Mucosa of descending colon (tissue), 3 donors: ENCODE measurements at regions not wholly inside any gene's neighbourhood (a gene's known extent, or its start where the extent isn't known, plus 50 kb on each side); places are given as distances from the start of the nearest gene placed in this dataset.

ENCODE experiments used
- ATAC-seq: fragments of 200-7000 bp; cut with Tn5 transposase; one replicate; pipeline ENCODE4 v1.9.1; 2020; ENCODE audit warnings: mild to moderate bottlenecking, moderate library complexity
- DNase-seq, 3 donors: peaks; one replicate each; pipeline ENCODE4 v3.0.0-alpha.2; 2020
- H3K36me3 ChIP-seq: fragments of 200-600 bp; one replicate; pipeline ENCODE4 v1.8.0; 2021; ENCODE audit warnings: low read depth, mild to moderate bottlenecking
- H3K4me1 ChIP-seq: fragments of 200-600 bp; one replicate; pipeline ENCODE4 v1.8.0; 2021; ENCODE audit warnings: low read depth, mild to moderate bottlenecking
- H3K4me3 ChIP-seq: fragments of 200-600 bp; one replicate; pipeline ENCODE4 v1.8.0; 2021; ENCODE audit warnings: mild to moderate bottlenecking
- H3K9me3 ChIP-seq: fragments of 200-600 bp; one replicate; pipeline ENCODE4 v1.8.0; 2021; ENCODE audit warnings: mild to moderate bottlenecking
- CTCF ChIP-seq: fragments of 200-600 bp; IDR thresholded peaks from one replicate; pipeline ENCODE4 v1.8.0; 2022; ENCODE audit warnings: antibody characterized with exemption, mild to moderate bottlenecking
- intact Hi-C, 2 donors: fragments of 100-400 bp; cut with DNase I in 1 of 2; cut with micrococcal nuclease in 1 of 2; formaldehyde crosslinking; loops; one replicate each; pipeline versions ENCODE4 v1.11.0 to v1.11.1; 2022; cut with DNase I, micrococcal nuclease
- donor health status: DM: no; HTN: no; CAD: no; lungs with moderate emphysema.
- donor health status: DM: no; HTN: no; CAD: no.
- donor health status: DM: no; HTN: yes; CAD: no.

- Histone ChIP-seq H3K4me1 (no peaks in the 10 kb centered on the region), H3K9me3 (peaks cover 26% of the 10 kb centered on the region), H3K36me3 (no peaks in the 10 kb centered on the region), H3K4me3 (no peak overlapping the region)
- TF ChIP-seq CTCF, result no peak
- DNase-seq (no peak), ATAC-seq (no peak)
- intact Hi-C loops, result no loop called here
Measured at GRCh38 chr4:43242606-43243005, 350.1 kb downstream of the GRXCR1 start.

GRCh38 chr4:43243433-43244116 is 351.1 kb downstream of the GRXCR1 start:
- ATAC-seq (no peak), DNase-seq (no peak)
- Histone ChIP-seq H3K4me1 (no peaks in the 10 kb centered on the region), H3K36me3 (no peaks in the 10 kb centered on the region), H3K9me3 (peaks cover 23% of the 10 kb centered on the region), H3K4me3 (no peak overlapping the region)
- intact Hi-C loops, result no loop called here
- TF ChIP-seq CTCF, result no peak

- H3K4me3 ChIP-seq, result no peak overlapping the region
- H3K36me3 ChIP-seq, result no peaks in the 10 kb centered on the region
- TF ChIP-seq CTCF, result no peak
- no peak for DNase-seq
- peaks cover 23% of the 10 kb centered on the region for H3K9me3 ChIP-seq
- intact Hi-C loops, result no loop called here
- no peak for ATAC-seq
- no peaks in the 10 kb centered on the region for H3K4me1 ChIP-seq
Measured at GRCh38 chr4:43244688-43245382, 352.3 kb downstream of the GRXCR1 start.

GRCh38 chr4:43251841-43252240 is 359.3 kb downstream of the GRXCR1 start:
- no peaks in the 10 kb centered on the region for H3K36me3 ChIP-seq
- DNase-seq (no peak), ATAC-seq (no peak)
- peaks cover 27% of the 10 kb centered on the region for H3K9me3 ChIP-seq
- no peaks in the 10 kb centered on the region for H3K4me1 ChIP-seq
- no peak for TF ChIP-seq CTCF
- intact Hi-C loops, result no loop called here
- H3K4me3 ChIP-seq, result no peak overlapping the region

GRCh38 chr4:43253541-43253940 is 361.0 kb downstream of the GRXCR1 start:
- ATAC-seq (no peak), DNase-seq (no peak)
- intact Hi-C loops, result no loop called here
- H3K4me3 ChIP-seq, result no peak overlapping the region
- no peaks in the 10 kb centered on the region for H3K4me1 ChIP-seq
- H3K36me3 ChIP-seq, result no peaks in the 10 kb centered on the region
- H3K9me3 ChIP-seq, result peaks cover 28% of the 10 kb centered on the region
- TF ChIP-seq CTCF, result no peak
